ENCODE measurements at regions not wholly inside any gene's neighbourhood (a gene's known extent, or its start where the extent isn't known, plus 50 kb on each side); places are given as distances from the start of the nearest gene placed in this dataset.

GRCh38 chr16:87067003-87067556, 250.1 kb downstream of the C16orf95 start:
- Histone ChIP-seq H3K4me1 (ENCODE audit: insufficient read depth, low read length, poor library complexity, severe bottlenecking) (no peaks in the 10 kb centered on the region), H3K4me3 (ENCODE audit: low read depth, low read length, poor library complexity, severe bottlenecking) (no peak overlapping the region), H3K27ac (ENCODE audit: low read depth, low read length, poor library complexity, severe bottlenecking) (no peak overlapping the region), H3K27me3 (replicated peaks; ENCODE audit: insufficient read depth, low read depth, low read length, poor library complexity) (no peaks in the 10 kb centered on the region), H3K36me3 (ENCODE audit: insufficient read depth, low read length, poor library complexity, severe bottlenecking) (no peaks in the 10 kb centered on the region), H3K9me3 (ENCODE audit: low read depth, low read length, poor library complexity, severe bottlenecking) (no peaks in the 10 kb centered on the region)
- BruUV-seq (replicated peaks): no TSS peak
- TF ChIP-seq CTCF (conservative IDR thresholded peaks at IDR 0.05; ENCODE audit: low read depth, low read length) (no peak), EZH2 (IDR thresholded peaks at IDR 0.05; ENCODE audit: borderline replicate concordance, low read depth, low read length, poor library complexity, severe bottlenecking) (no peak)
- intact Hi-C loops (cut with micrococcal nuclease; ENCODE audit: unreplicated experiment): loop anchor here (10.0 kb wide), 1 partner anchor 228 kb away; no protein-coding TSS in a partner anchor
- DNase-seq (ENCODE audit: low spot score): no peak
- ChIA-PET CTCF (no interaction called here), POLR2A (ENCODE audit: low non-redundant PET) (no interaction called here)

GRCh38 chr16:87067836-87068761, 249.1 kb downstream of the C16orf95 start:
- no peak overlapping the region for H3K27ac ChIP-seq (ENCODE audit: low read depth, low read length, poor library complexity, severe bottlenecking)
- no peaks in the 10 kb centered on the region for H3K4me1 ChIP-seq (ENCODE audit: insufficient read depth, low read length, poor library complexity, severe bottlenecking)
- TF ChIP-seq CTCF (conservative IDR thresholded peaks at IDR 0.05; ENCODE audit: low read depth, low read length): no peak
- TF ChIP-seq EZH2 (IDR thresholded peaks at IDR 0.05; ENCODE audit: borderline replicate concordance, low read depth, low read length, poor library complexity, severe bottlenecking): no peak

GRCh38 chr16:87068762-87069150, 248.4 kb downstream of the C16orf95 start:
- CTCF ChIA-PET: no interaction called here
- no peak overlapping the region for H3K4me3 ChIP-seq (ENCODE audit: low read depth, low read length, poor library complexity, severe bottlenecking)
- no peaks in the 10 kb centered on the region for H3K4me1 ChIP-seq (ENCODE audit: insufficient read depth, low read length, poor library complexity, severe bottlenecking)
- no peak for DNase-seq (ENCODE audit: low spot score)
- POLR2A ChIA-PET (ENCODE audit: low non-redundant PET): no interaction called here
- intact Hi-C loops (cut with micrococcal nuclease; ENCODE audit: unreplicated experiment): loop anchor here (10.0 kb wide), 1 partner anchor 226 kb away; no protein-coding TSS in a partner anchor
- no peak overlapping the region for H3K27ac ChIP-seq (ENCODE audit: low read depth, low read length, poor library complexity, severe bottlenecking)
- no TSS peak for BruUV-seq (replicated peaks)
- peaks cover 4% of the 10 kb centered on the region for H3K27me3 ChIP-seq (replicated peaks; ENCODE audit: insufficient read depth, low read depth, low read length, poor library complexity)
- H3K36me3 ChIP-seq (ENCODE audit: insufficient read depth, low read length, poor library complexity, severe bottlenecking): no peaks in the 10 kb centered on the region
- no peaks in the 10 kb centered on the region for H3K9me3 ChIP-seq (ENCODE audit: low read depth, low read length, poor library complexity, severe bottlenecking)
- TF ChIP-seq EZH2 (IDR thresholded peaks at IDR 0.05; ENCODE audit: borderline replicate concordance, low read depth, low read length, poor library complexity, severe bottlenecking): no peak
- TF ChIP-seq CTCF (conservative IDR thresholded peaks at IDR 0.05; ENCODE audit: low read depth, low read length): no peak

More at GRCh38 chr16:87067836-87068761, 249.1 kb downstream of the C16orf95 start:
- H3K4me3 ChIP-seq (ENCODE audit: low read depth, low read length, poor library complexity, severe bottlenecking): no peak overlapping the region
- no peak for DNase-seq (ENCODE audit: low spot score)
- intact Hi-C loops (cut with micrococcal nuclease; ENCODE audit: unreplicated experiment): loop anchor here (10.0 kb wide), 1 partner anchor 227 kb away; no protein-coding TSS in a partner anchor
- no peaks in the 10 kb centered on the region for H3K36me3 ChIP-seq (ENCODE audit: insufficient read depth, low read length, poor library complexity, severe bottlenecking)
- ChIA-PET POLR2A (ENCODE audit: low non-redundant PET) (no interaction called here), CTCF (no interaction called here)
- H3K27me3 ChIP-seq (replicated peaks; ENCODE audit: insufficient read depth, low read depth, low read length, poor library complexity): no peaks in the 10 kb centered on the region
- BruUV-seq (replicated peaks): no TSS peak
- H3K9me3 ChIP-seq (ENCODE audit: low read depth, low read length, poor library complexity, severe bottlenecking): no peaks in the 10 kb centered on the region
